ENCODE measurements at regions not wholly inside any gene's neighbourhood (a gene's known extent, or its start where the extent isn't known, plus 50 kb on each side); places are given as distances from the start of the nearest gene placed in this dataset.

DNA sequence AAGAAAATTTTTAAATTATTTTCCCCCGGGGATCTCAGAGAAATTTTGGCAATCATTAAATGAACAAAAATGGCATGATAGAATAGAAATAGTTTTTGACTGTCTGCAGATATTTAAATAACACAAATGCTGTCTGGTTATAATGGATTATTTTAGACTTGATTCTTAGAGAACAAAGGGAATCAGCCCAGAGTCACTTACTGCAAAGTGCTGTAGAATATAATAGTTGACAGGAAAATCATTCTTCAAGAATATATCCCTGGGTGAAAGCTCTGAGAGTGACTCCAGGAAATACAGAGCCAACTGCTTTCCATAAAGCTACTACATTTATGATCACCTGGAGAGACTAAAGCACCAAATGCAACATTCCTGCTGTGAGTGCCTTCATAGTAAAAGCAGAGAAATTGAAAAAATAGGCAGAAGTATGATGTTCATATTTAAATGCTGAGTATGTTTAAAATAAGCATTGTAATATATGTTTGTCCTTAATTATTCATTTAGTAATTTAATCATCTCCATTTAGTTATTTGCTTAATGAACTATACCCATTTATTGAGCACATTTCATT, 1765.8 kb downstream of the SLITRK1 start:
- ATAC-seq (ENCODE audit: low read depth), result no peak
- Histone ChIP-seq H2BK5ac (ENCODE audit: low read depth, low read length, poor library complexity, severe bottlenecking) (no peak overlapping the region), H2AFZ (replicated peaks; ENCODE audit: low read length, poor library complexity) (no peak overlapping the region), H4K8ac (ENCODE audit: low read depth in 2 of 2, low read length in 2 of 2) (no peak overlapping the region), H3K79me1 (ENCODE audit: low read depth in 1 of 2, low read length in 2 of 2) (no peaks in the 10 kb centered on the region), H3K27ac (ENCODE audit: insufficient read depth, low read length) (no peak overlapping the region), H3K27me3 (ENCODE audit: control insufficient read depth, insufficient read depth, low read length) (no peaks in the 10 kb centered on the region), H3K9ac (ENCODE audit: low read depth, low read length) (no peak overlapping the region), H2AK9ac (replicated peaks; ENCODE audit: low read depth, low read length, poor library complexity) (no peak overlapping the region), H3K4me3 (ENCODE audit: insufficient read depth, low read depth, low read length) (no peak overlapping the region), H2AK5ac (ENCODE audit: low read depth, low read length) (no peak overlapping the region), H3K23ac (ENCODE audit: low read depth, low read length) (no peak overlapping the region), H3K4ac (ENCODE audit: low read depth, low read length) (no peak overlapping the region), H3K14ac (replicated peaks; ENCODE audit: low read depth, low read length) (no peak overlapping the region), H4K91ac (ENCODE audit: insufficient read depth, low read depth, low read length) (no peak overlapping the region), H4K5ac (ENCODE audit: low read depth, low read length) (no peak overlapping the region), H3K9me1 (ENCODE audit: insufficient read depth, low read length) (no peaks in the 10 kb centered on the region), H3K56ac (ENCODE audit: extremely low read depth, insufficient read depth, low read length) (no peak overlapping the region), H3K4me1 (ENCODE audit: control insufficient read depth, insufficient read depth, low read length) (no peaks in the 10 kb centered on the region), H2BK120ac (ENCODE audit: low read depth, low read length) (no peak overlapping the region), H3K4me2 (ENCODE audit: low read depth, low read length) (no peak overlapping the region), H3K9me3 (ENCODE audit: control insufficient read depth, insufficient read depth, low read length) (no peaks in the 10 kb centered on the region; the same call in 1 of the 2 replicates), H3K36me3 (ENCODE audit: control insufficient read depth, insufficient read depth, low read length) (no peaks in the 10 kb centered on the region), H2BK20ac (ENCODE audit: low read depth, low read length) (no peak overlapping the region), H3K18ac (ENCODE audit: low read depth, low read length) (no peak overlapping the region), H2BK15ac (ENCODE audit: low read depth, low read length) (no peak overlapping the region), H4K20me1 (ENCODE audit: insufficient read depth, low read length) (no peaks in the 10 kb centered on the region)
- no peak for DNase-seq
- in situ Hi-C loops (cut with MboI; ENCODE audit: low sequenced_read_pairs), result no loop called here
- CTCF ChIA-PET, result no interaction called here
- no TSS peak for BruUV-seq (replicated peaks)
- TF ChIP-seq CHD1 (IDR thresholded peaks at IDR 0.05; ENCODE audit: low read depth, low read length) (no peak), RFX5 (IDR thresholded peaks at IDR 0.05; ENCODE audit: low read depth, low read length) (no peak), MAFK (IDR thresholded peaks at IDR 0.05; ENCODE audit: low read depth, low read length) (no peak), FOS (IDR thresholded peaks at IDR 0.05; ENCODE audit: low read depth, low read length) (no peak), MXI1 (IDR thresholded peaks at IDR 0.05; ENCODE audit: borderline replicate concordance, low read depth, low read length) (no peak), POLR2A (IDR thresholded peaks at IDR 0.05; ENCODE audit: low read depth, low read length) (no peak), RAD21 (IDR thresholded peaks at IDR 0.05; ENCODE audit: low read length) (no peak), USF2 (IDR thresholded peaks at IDR 0.05; ENCODE audit: low read depth, low read length) (no peak), BHLHE40 (IDR thresholded peaks at IDR 0.05; ENCODE audit: low read depth, low read length) (no peak)
- TF ChIP-seq, protein P1, sequence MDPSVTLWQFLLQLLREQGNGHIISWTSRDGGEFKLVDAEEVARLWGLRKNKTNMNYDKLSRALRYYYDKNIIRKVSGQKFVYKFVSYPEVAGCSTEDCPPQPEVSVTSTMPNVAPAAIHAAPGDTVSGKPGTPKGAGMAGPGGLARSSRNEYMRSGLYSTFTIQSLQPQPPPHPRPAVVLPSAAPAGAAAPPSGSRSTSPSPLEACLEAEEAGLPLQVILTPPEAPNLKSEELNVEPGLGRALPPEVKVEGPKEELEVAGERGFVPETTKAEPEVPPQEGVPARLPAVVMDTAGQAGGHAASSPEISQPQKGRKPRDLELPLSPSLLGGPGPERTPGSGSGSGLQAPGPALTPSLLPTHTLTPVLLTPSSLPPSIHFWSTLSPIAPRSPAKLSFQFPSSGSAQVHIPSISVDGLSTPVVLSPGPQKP (IDR thresholded peaks at IDR 0.05; ENCODE audit: borderline replicate concordance, low read depth, low read length), result no peak
- TF ChIP-seq, protein P2, sequence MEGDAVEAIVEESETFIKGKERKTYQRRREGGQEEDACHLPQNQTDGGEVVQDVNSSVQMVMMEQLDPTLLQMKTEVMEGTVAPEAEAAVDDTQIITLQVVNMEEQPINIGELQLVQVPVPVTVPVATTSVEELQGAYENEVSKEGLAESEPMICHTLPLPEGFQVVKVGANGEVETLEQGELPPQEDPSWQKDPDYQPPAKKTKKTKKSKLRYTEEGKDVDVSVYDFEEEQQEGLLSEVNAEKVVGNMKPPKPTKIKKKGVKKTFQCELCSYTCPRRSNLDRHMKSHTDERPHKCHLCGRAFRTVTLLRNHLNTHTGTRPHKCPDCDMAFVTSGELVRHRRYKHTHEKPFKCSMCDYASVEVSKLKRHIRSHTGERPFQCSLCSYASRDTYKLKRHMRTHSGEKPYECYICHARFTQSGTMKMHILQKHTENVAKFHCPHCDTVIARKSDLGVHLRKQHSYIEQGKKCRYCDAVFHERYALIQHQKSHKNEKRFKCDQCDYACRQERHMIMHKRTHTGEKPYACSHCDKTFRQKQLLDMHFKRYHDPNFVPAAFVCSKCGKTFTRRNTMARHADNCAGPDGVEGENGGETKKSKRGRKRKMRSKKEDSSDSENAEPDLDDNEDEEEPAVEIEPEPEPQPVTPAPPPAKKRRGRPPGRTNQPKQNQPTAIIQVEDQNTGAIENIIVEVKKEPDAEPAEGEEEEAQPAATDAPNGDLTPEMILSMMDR (conservative IDR thresholded peaks at IDR 0.05; ENCODE audit: low read depth, low read length), result no peak
- dilution Hi-C loops (cut with HindIII; ENCODE audit: low sequenced_read_pairs, unreplicated experiment), result no loop called here
- POLR2A ChIA-PET (ENCODE audit: unreplicated experiment), result no interaction called here
- WGBS, 2 experiments (ENCODE audit: extremely low coverage in 2 of 2, insufficient read length in 1 of 2), result no CpG with 5 or more reads among the region's 1 CpG
- intact Hi-C loops (cut with micrococcal nuclease), result no loop called here

Data from IMR-90 (cell line).